ENCODE measurements at regions not wholly inside any gene's neighbourhood (a gene's known extent, or its start where the extent isn't known, plus 50 kb on each side); places are given as distances from the start of the nearest gene placed in this dataset.

DNA sequence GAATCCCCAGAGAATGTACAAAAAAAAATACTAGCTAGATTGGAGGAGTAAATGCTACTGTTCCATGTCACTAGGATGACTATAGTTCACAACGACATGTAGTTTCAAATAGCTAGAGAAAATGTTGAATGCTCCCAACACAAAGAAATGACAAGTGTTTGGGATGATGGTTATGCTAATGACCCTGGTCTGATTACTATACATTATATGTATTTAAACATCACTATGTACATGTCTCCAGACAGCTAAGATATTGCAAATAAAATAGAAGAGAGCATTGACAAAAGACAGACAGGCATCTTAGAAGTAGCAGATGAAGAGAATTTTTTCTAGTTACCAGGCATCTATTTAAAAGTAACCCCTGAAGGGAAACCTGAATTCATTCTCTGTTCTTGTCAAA, 281.6 kb upstream of the SLC16A7 start:
- POLR2A ChIA-PET = no interaction called here
- no peaks in the 10 kb centered on the region for H3K79me2 ChIP-seq (ENCODE audit: insufficient read depth, low read depth, low read length)
- no peaks in the 10 kb centered on the region for H3K36me3 ChIP-seq (ENCODE audit: insufficient read depth, low read length)
- 0 out of 2 replicates have a peak, but pooled peaks cover 5% of the 10 kb centered on the region for H3K9me3 ChIP-seq (ENCODE audit: low read length)
- DNase-seq (ENCODE audit: low spot score) = no peak
- TF ChIP-seq EZH2phosphoT487 (IDR thresholded peaks at IDR 0.05; ENCODE audit: borderline replicate concordance, low read depth, low read length) = no peak
- TF ChIP-seq, protein P1, sequence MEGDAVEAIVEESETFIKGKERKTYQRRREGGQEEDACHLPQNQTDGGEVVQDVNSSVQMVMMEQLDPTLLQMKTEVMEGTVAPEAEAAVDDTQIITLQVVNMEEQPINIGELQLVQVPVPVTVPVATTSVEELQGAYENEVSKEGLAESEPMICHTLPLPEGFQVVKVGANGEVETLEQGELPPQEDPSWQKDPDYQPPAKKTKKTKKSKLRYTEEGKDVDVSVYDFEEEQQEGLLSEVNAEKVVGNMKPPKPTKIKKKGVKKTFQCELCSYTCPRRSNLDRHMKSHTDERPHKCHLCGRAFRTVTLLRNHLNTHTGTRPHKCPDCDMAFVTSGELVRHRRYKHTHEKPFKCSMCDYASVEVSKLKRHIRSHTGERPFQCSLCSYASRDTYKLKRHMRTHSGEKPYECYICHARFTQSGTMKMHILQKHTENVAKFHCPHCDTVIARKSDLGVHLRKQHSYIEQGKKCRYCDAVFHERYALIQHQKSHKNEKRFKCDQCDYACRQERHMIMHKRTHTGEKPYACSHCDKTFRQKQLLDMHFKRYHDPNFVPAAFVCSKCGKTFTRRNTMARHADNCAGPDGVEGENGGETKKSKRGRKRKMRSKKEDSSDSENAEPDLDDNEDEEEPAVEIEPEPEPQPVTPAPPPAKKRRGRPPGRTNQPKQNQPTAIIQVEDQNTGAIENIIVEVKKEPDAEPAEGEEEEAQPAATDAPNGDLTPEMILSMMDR (conservative IDR thresholded peaks at IDR 0.05; ENCODE audit: low read length) = no peak
- H3K4me2 ChIP-seq (ENCODE audit: low read length) = no peak overlapping the region
- no peaks in the 10 kb centered on the region for H3K4me1 ChIP-seq (ENCODE audit: insufficient read depth, low read length, poor library complexity, severe bottlenecking)
- intact Hi-C loops (cut with micrococcal nuclease; ENCODE audit: unreplicated experiment) = no loop called here
- no peak overlapping the region for H2AFZ ChIP-seq (ENCODE audit: low read length)
- no peaks in the 10 kb centered on the region for H4K20me1 ChIP-seq (ENCODE audit: insufficient read depth, low read length)
- H3K27ac ChIP-seq (ENCODE audit: low read depth, low read length, poor library complexity, severe bottlenecking) = no peak overlapping the region
- H3K9me2 ChIP-seq (ENCODE audit: insufficient read depth, low read length) = no peaks in the 10 kb centered on the region
- CTCF ChIA-PET (ENCODE audit: unreplicated experiment) = no interaction called here
- no peak overlapping the region for H3K4me3 ChIP-seq (ENCODE audit: low read depth, low read length, poor library complexity, severe bottlenecking)
- BruUV-seq (replicated peaks) = no TSS peak

DNA sequence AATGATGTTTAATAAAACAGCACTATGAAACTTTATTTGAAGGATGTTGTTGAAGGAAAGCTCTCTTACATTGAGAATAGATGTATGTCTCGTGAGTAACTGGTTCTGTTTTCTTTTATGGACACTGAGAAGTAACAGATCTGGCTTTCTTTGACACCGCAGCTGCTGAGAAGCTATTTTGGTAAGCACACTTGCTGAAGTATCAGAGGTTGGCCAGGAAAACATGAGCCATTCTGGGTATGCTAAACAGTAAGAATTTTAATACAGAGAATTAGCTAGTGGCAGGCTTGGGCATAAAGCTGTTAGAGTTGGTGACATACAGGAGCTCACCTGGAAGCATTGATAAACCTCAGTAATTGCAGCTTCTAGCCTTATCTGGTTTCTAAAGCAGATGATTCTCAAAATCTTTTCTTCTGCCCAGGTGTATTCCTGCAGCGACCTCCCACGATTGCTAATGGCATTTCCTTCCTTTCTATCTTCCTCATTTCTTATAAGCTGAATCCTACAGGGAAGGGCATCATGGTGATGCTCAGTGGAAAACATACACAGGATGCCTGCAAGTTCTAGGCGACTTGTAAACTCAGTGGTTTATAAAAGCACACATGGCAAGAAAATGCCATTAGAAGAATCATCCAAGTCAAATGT, 291.6 kb upstream of the SLC16A7 start:
- H2AFZ ChIP-seq (ENCODE audit: low read length) = no peak overlapping the region
- H3K4me2 ChIP-seq (ENCODE audit: low read length) = no peak overlapping the region
- H3K4me1 ChIP-seq (ENCODE audit: insufficient read depth, low read length, poor library complexity, severe bottlenecking) = no peaks in the 10 kb centered on the region
- no peak overlapping the region for H3K27ac ChIP-seq (ENCODE audit: low read depth, low read length, poor library complexity, severe bottlenecking)
- no peak overlapping the region for H3K4me3 ChIP-seq (ENCODE audit: low read depth, low read length, poor library complexity, severe bottlenecking)
- intact Hi-C loops (cut with micrococcal nuclease; ENCODE audit: unreplicated experiment) = no loop called here
- H3K36me3 ChIP-seq (ENCODE audit: insufficient read depth, low read length) = no peaks in the 10 kb centered on the region
- H3K9me2 ChIP-seq (ENCODE audit: insufficient read depth, low read length) = no peaks in the 10 kb centered on the region
- no peak for TF ChIP-seq EZH2phosphoT487 (IDR thresholded peaks at IDR 0.05; ENCODE audit: borderline replicate concordance, low read depth, low read length)
- TF ChIP-seq, protein P1 (conservative IDR thresholded peaks at IDR 0.05; ENCODE audit: low read length) = no peak
- no peaks in the 10 kb centered on the region for H3K9me3 ChIP-seq (ENCODE audit: low read length)
- no TSS peak for BruUV-seq (replicated peaks)
- CTCF ChIA-PET (ENCODE audit: unreplicated experiment) = no interaction called here
- H4K20me1 ChIP-seq (ENCODE audit: insufficient read depth, low read length) = no peaks in the 10 kb centered on the region
- DNase-seq (ENCODE audit: low spot score) = no peak
- POLR2A ChIA-PET = interaction anchor here (0.5 to 0.7 kb wide), 2 partner anchors 128 to 344 kb away, joined by 3 read pairs; no protein-coding TSS in a partner anchor
- no peaks in the 10 kb centered on the region for H3K79me2 ChIP-seq (ENCODE audit: insufficient read depth, low read depth, low read length)

DNA sequence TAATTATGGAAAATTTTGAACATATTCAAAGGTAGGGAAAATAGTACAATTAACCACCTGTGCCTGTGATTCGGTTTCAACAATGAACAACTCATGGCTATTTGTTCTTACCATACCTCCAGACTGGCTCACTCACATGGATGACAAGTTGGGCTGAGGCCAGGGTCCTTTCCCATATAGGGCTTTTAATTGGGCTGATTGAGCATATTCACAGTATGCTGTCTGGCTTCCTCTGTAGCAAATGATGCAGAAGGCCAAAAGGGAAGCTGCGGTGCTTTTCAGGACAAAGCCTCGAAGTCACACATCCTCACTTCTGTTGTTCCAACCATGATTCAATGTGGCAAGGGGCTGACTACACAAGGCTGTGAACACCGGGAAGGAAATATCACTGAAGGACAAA, 297.5 kb upstream of the SLC16A7 start:
- Histone ChIP-seq H3K27ac (ENCODE audit: low read depth, low read length, poor library complexity, severe bottlenecking) (no peak overlapping the region), H3K9me3 (ENCODE audit: low read length) (no peaks in the 10 kb centered on the region), H3K36me3 (ENCODE audit: insufficient read depth, low read length) (no peaks in the 10 kb centered on the region), H4K20me1 (ENCODE audit: insufficient read depth, low read length) (no peaks in the 10 kb centered on the region), H3K79me2 (ENCODE audit: insufficient read depth, low read depth, low read length) (no peaks in the 10 kb centered on the region), H3K4me3 (ENCODE audit: low read depth, low read length, poor library complexity, severe bottlenecking) (no peak overlapping the region), H2AFZ (ENCODE audit: low read length) (no peak overlapping the region), H3K4me1 (ENCODE audit: insufficient read depth, low read length, poor library complexity, severe bottlenecking) (no peaks in the 10 kb centered on the region), H3K9me2 (ENCODE audit: insufficient read depth, low read length) (no peaks in the 10 kb centered on the region), H3K4me2 (ENCODE audit: low read length) (no peak overlapping the region)
- POLR2A ChIA-PET = no interaction called here
- CTCF ChIA-PET (ENCODE audit: unreplicated experiment) = no interaction called here
- no peak for TF ChIP-seq EZH2phosphoT487 (IDR thresholded peaks at IDR 0.05; ENCODE audit: borderline replicate concordance, low read depth, low read length)
- TF ChIP-seq, protein P1 (conservative IDR thresholded peaks at IDR 0.05; ENCODE audit: low read length) = no peak
- intact Hi-C loops (cut with micrococcal nuclease; ENCODE audit: unreplicated experiment) = no loop called here
- BruUV-seq (replicated peaks) = no TSS peak
- DNase-seq (ENCODE audit: low spot score) = no peak
